Left lobe of liver (tissue), 2 donors: ENCODE measurements at regions not wholly inside any gene's neighbourhood (a gene's known extent, or its start where the extent isn't known, plus 50 kb on each side); places are given as distances from the start of the nearest gene placed in this dataset.

Experiments used
- ATAC-seq: fragments of 200-7000 bp; cut with Tn5 transposase; one replicate; pipeline ENCODE4 v1.9.1; 2020; ENCODE audit warnings: mild to moderate bottlenecking, moderate library complexity
- DNase-seq: peaks from one replicate; pipeline ENCODE4 v3.0.0-alpha.2; 2020; ENCODE audit warnings: low spot score
- donor health status: DM: no; HTN: no; CAD: no; lungs with moderate emphysema.
- donor health status: DM: no; HTN: yes; CAD: no.

GRCh38 chr11:122453586-122453985 is 201.9 kb upstream of the UBASH3B start:
- ATAC-seq (peak; percentile 65), DNase-seq (no peak)

DNA sequence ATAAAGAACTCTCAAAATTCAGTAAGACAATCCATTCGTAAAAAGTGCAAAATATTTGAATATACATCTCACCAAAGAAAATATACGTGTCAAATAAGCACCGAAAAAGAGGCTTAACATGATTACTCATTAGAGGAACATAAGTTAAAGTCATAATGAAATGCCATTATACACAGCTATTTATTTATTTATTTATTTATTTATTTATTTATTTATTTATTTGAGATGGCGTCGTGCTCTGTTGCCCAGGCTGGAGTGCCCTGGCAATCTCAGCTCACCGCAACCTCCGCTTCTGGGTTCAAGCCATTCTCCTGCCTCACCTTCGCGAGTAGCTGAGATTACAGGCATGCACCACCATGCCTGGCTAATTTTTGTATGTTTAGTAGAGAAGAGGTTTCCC is 203.6 kb upstream of the UBASH3B start:
- ATAC-seq = no peak
- DNase-seq = no peak

- ATAC-seq = no peak
- no peak for DNase-seq
Observed at GRCh38 chr11:122441666-122442035, 213.9 kb upstream of the UBASH3B start.

DNA sequence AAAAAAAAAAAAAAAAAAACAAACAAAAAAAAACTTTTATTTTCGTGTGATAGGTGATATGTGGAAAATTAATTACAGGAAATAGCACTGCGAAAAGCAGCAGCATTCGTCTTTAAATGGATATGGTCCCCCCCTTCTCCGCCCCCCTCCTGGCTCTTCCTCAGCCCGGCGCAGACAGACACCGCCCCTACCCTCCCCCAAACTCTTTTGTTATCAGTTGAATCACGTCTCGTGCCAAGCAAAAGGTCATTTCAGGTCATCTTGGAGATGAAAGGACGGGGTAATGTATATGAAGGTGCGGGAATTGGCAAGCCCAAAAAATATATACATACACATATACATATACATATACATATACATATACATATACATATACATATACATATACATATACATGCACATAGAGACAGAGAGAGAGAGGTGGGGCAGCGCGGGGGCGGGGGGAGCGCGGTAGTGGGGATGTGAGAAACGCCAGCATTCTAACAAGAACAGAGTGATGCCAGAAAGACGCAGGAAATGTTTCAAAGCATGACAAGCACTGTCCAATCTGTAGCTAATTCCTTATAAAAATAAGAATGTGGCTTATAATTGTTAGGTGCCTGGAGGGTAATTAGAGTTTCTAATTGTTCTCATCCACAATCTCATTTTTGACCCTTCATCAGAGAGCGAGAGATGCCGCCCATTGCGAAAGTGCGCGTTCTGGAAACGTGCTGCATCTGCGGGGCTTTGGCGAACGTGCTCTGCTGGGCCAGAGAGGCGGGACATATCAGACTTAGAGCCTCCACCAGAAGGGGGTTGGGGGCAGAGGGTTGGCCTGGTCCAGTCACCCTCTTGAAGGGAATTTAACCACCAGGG is 214.5 kb upstream of the UBASH3B start:
- DNase-seq (peak; percentile 67), ATAC-seq (peak; percentile 50)

- peak; percentile 81 for ATAC-seq
- DNase-seq = peak; percentile 83
Observed at GRCh38 chr11:122439866-122440810, 215.4 kb upstream of the UBASH3B start.

DNA sequence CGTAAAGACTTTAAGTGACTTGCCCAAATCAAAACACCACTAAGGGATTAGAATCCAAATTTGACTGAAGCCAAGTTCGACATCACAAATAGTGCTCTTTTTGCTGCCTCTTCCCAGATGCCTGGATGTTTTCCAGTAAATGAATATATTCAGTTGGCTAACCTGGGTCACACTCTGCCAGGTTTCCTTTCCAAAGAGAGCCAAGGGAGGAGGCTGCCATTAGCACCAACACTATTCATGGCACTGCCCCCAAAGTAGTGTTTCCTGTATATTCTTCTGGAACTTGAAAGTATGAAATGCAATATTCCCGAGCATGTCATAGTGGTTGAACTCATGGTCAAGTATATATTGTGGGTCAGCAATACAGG is 219.3 kb upstream of the UBASH3B start:
- ATAC-seq (no peak), DNase-seq (no peak)

DNA sequence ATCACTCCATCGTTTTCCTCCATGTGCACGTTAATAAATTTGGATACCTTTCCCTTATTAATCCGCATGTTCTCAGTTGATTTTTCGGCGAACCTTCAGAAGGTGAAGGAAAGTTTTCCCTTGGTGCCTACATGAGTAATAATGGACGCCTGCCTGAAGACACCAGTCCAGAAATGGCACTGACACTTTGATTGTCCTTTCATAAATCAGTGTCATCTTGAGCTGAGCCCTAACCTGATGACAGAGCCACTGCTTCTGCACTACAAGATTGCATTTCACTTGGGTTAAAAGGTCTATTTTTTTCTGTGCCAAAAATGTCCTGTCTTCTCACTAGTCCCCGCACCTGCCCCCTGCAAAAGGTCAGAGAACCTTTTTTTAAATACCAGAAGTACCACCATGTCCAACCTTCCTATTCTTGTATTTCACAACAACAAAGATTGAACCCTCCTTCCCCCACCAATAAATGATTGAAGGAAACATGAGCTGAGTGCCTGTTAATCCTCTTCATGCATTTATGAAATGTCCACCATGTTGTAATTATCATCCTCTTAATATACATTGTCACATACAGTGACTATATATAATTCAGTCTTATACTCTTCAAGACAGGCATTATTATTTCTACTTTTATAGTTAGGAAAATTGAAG is 219.9 kb upstream of the UBASH3B start:
- ATAC-seq (no peak), DNase-seq (no peak)

GRCh38 chr11:122434786-122435185 is 220.7 kb upstream of the UBASH3B start:
- no peak for DNase-seq
- ATAC-seq = no peak

- DNase-seq (peak; percentile 65), ATAC-seq (peak; percentile 98)
Observed at GRCh38 chr11:122430490-122430889, 225.0 kb upstream of the UBASH3B start.

GRCh38 chr11:122426073-122426472 is 229.4 kb upstream of the UBASH3B start:
- DNase-seq = no peak
- no peak for ATAC-seq

- no peak for DNase-seq
- ATAC-seq = no peak
Observed at GRCh38 chr11:122424636-122425035, 230.9 kb upstream of the UBASH3B start.

GRCh38 chr11:122423886-122424285 is 231.6 kb upstream of the UBASH3B start:
- no peak for DNase-seq

GRCh38 chr11:122423273-122423672 is 232.2 kb upstream of the UBASH3B start:
- DNase-seq (no peak), ATAC-seq (no peak)

More at GRCh38 chr11:122423886-122424285, 231.6 kb upstream of the UBASH3B start:
- ATAC-seq = no peak

- ATAC-seq = no peak
- no peak for DNase-seq
Observed at GRCh38 chr11:122422682-122423081, 232.8 kb upstream of the UBASH3B start.

- ATAC-seq (no peak), DNase-seq (no peak)
Observed at GRCh38 chr11:122421702-122422101, 233.8 kb upstream of the UBASH3B start.

DNA sequence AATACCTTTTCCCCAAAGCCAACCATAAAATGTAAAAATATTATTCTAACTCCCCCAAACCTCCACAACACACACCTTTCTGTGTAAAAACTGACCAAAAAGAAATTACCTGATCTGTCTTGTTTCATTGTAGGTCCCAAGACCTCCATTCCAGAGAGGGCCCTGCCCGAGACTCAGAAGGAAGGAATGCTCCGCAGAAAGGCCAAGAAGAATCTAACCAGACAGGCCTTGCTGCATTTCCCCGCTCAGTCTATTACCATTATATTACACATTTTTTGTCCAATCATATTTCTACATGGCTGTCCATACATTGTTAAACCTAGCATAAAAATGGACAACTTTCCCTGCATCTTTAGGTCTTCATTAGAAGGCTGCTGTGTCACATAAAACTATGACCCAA is 237.5 kb upstream of the UBASH3B start:
- no peak for ATAC-seq
- no peak for DNase-seq

- DNase-seq = no peak
- ATAC-seq = no peak
Observed at GRCh38 chr11:122414406-122415018, 241.0 kb upstream of the UBASH3B start.

DNA sequence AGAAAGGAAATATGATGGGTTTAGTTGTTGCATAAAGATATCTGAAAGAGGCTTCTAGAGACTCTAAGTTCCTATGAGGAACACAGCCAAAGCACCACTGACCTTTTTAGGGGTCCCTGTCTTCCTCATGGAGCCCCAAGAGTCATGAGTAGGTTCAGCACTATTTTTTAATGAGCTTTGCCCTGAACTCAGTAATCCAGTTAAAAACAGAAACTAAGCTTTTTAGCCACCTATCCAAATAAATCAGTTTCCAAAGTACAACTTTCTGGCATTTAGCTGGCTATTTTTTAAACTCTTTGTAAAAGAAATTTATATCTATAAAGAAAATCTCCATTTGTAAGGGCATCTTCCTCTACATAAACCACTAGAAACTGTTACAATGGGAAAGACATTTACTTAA is 241.8 kb upstream of the UBASH3B start:
- DNase-seq = no peak

DNA sequence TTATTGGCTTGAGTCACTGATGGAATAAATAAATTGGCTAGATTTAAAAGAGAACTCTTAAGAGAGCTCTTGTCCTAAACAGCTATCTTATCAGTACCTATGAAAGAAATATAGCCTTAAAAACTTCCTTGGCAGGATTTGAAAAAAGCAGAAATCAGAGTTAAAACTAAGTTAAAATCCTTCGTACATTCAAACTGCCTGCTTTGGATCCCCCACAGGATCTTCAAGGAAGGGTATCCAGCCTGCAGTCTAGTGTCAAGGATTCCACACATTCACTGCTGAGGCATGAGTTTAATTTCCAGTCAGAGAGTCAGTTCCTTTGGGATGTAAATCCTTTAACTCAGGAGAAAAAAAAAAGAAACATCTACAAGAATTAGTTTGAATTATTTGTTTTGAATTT is 242.9 kb upstream of the UBASH3B start:
- DNase-seq = no peak
- no peak for ATAC-seq

More for the DNA sequence above, 241.8 kb upstream of the UBASH3B start:
- peak; percentile 68 for ATAC-seq

- ATAC-seq = no peak
Observed at GRCh38 chr11:122406466-122406865, 249.1 kb upstream of the UBASH3B start.

More at GRCh38 chr11:122406466-122406865, 249.1 kb upstream of the UBASH3B start:
- DNase-seq = no peak
